Activated CD8-positive, alpha-beta memory T cell treated with anti-CD3 and anti-CD28 coated beads, Interleukin-2, amount 50 U/mL, for 1 hour (primary cell): ENCODE measurements at regions not wholly inside any gene's neighbourhood (a gene's known extent, or its start where the extent isn't known, plus 50 kb on each side); places are given as distances from the start of the nearest gene placed in this dataset.
"Not testable (repeated sequence)": the region's sequence is repeated elsewhere in the genome, so short reads cannot be mapped to it uniquely, and the experiment has no call there.

Experiments used
- DNase-seq: peaks from one replicate; pipeline ENCODE4 v3.0.0-alpha.2; 2020; ENCODE audit errors: extremely low read depth

DNA sequence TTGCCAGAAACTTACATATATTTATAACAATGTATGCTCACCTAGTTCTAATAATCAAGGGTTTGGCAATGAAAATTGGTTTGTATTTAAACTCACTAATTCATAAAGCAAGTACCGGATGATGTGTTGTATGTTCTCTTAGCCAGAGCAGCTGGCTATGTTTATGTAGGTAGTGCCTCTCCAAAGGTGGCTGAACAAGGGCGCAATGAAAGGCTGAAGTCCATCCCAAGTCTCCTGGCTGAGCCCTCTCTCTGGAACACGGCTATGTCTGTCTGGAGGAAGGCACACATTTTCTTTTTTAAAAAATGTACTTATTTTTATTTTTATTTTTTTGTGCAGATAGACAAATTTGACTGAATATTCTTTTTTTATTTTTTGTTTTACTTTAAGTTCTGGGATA is 141.2 kb upstream of the DAB2 start:
- DNase-seq, result no peak

DNA sequence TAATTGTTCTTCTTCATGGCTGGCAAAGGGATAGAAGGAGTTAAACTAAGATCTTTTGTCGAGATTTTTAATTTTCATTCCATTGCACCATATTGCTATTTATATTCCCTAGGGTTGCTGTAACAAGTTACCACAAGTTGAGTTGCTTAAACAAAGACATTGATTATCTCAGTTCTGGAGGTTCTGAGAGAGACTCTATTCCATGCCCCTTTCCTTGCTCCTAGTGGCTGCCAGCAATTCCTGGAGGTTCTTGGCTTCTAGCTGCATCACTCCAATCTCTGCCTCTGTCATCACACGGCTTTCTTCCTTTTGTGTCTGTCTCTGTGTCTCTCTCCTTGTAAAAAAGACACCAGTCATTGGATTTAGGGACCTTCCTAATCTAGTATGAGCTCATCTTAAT is 136.6 kb upstream of the DAB2 start:
- no peak for DNase-seq

DNA sequence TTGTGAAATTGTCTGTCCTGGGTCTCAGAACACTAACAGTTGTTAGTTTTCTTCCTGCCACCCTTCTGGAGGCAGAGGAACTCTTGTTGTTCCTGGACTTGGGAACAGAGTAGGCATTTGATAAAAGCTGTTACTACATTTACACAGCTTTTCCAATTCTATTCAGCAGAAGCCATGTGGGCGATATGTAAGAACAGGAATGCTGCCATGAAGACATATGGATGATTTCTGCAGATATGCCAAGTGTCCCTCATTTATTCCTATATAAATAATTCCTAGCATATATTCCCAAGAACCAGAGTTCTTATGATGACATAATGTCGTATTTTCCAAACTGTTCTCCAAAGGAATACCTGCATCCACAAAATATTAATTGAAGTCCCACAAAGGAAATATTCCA is 135.9 kb upstream of the DAB2 start:
- DNase-seq, result no peak

DNA sequence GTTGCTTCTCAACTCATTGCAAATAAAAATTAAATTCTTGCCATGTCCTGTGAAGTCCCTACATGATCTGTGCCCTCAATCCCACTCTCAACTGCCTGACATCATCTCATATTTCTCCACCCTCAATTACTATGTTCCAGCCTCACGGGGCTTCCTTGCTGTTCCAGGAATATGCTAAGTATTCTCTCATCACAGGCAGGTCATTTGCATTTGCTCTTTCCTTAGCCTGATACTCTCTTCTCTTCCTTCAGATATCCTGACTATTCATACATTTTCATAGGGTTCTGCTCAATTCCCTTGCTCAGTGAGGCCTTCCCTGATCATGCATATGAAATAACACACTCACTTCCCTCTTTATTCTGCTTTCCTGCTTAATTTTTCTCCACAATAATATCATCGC is 135.1 kb upstream of the DAB2 start:
- no peak for DNase-seq

DNA sequence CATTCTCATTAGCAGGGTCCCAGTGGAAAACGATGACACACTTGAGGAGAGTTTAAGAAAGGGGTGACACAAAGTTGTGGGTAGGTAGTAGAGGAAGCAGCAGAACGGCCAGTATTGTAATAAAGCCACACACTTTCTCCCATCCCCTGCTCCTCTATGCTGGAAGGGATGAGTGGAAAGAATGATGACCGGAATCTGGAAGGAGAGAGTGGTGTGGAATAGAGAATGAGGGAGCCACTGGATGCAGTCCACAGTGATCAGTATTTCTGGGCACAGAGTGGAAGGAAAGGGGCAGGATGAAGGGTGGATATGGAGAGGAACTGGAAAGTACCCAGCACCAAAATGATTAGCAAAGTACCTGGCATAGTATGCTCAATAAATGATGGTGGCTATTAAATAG is 133.8 kb upstream of the DAB2 start:
- no peak for DNase-seq

DNA sequence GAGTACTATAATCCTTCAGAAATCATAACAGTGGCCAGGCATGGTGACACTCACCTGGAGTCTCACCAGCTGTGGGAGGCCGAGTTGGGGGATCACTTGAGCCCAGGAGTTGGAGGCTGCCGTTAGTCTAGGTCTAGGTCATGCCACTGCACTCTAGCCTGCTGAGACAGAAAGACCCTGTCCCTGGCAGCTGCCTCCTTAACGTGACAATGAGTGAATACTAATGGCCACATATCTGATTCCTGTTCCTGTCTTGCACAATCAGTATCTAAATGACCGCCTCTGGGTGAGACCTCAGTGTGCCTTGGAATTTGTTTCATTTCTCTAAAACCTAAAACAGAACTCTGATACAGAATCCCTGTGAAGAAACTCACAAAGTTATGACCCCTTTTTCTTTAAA is 131.0 kb upstream of the DAB2 start:
- DNase-seq, result no peak

DNA sequence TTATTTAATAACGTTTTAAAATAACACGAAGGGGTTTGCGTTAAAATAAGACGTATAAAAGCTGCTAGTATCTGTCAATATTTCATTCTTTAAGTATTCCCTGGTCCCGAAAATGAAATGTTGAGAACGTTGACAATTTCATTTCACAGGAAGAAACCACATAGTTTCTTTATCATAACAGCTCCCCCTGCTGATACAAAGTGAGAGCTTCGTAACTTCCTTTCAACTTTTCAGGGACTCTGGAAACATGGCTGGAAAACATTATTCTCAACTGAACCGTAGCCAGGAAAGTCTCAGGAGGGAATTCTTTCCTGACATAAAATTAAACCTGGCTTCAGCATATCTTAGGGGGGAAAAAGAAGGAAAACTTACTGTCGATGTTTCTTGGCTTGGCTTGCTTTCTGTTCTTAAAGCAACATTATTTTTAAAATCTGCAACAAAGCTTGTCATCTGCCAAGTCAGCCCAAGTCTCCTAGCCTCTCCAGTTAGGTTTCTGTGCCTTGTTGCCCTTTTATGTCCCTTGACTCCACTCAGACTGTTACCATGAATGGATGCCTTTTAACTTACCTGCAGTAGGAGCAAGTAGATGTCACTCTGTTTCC is 122.9 kb upstream of the DAB2 start:
- DNase-seq, result no peak

DNA sequence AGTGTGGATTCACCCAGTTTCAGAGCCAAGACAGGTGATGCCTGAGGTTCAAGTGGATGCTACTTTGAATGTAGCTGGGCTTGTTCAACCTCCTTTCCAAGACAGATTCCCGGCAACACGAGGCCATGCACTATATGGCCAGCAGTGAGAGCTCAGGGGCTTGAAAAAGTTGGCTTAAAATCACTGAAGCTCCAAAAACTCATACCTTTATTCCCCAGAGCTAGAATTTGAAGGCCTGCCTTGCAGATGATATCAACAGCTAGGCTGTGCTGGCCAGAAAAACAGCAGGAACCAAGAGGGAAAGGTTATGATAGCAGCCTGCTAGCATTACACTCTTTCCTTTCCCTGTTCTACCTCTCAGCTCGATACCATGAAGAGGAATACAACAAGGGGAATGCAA is 120.2 kb upstream of the DAB2 start:
- DNase-seq, result no peak

DNA sequence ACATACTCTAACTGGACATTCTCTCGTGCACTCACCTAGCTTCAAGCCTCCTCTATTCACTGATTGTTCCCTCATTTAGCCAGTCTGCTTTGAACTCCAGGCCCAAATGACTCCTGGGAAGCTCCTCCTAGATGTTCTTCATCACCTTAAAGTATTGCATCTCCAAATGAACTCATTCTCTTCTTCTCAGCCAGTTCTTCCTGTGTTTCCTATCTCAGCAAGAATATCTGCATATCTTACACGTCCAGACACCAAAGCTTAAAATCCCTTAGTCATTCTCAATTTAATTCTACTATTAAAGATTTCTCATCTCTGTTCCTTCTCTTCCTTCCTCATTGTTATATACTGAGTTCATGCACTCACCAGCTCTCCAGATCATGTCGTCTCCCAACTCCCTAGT is 118.6 kb upstream of the DAB2 start:
- DNase-seq, result no peak

DNA sequence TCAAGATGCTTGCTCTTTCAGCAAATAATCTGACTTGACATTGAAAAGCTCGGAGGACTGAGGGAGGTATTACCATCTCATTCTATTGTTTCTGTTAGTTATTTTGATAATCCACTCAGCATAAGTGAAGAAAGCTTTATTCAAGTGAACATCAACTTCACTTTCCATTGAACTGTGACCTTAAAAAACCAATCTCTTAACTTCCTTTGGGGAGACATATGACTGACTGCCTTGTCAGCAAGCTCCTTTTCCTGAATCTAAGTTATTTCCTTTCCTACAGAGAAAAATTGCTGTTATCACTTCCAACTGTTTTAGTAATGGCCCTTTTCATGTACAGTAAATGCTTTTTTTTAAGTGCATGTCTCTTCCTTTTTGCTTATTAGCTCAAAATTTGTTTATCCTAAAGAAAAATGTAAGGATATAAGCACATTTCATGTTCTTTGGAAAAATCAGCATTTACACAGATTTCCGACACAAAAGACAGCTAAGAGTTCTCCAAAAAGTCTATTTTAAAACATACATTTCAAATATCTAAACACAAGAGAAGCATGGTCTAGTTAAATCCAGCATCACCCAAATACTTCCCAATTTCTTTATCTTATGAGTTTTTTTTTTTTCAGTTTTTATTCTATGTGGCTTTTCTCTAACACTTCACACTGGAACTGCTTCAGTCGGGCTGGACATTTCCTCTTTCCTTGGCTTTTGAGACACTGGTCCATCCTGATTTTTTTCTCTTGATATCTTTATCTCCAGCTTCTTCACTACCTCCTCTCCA is 117.9 kb upstream of the DAB2 start:
- DNase-seq, result no peak

DNA sequence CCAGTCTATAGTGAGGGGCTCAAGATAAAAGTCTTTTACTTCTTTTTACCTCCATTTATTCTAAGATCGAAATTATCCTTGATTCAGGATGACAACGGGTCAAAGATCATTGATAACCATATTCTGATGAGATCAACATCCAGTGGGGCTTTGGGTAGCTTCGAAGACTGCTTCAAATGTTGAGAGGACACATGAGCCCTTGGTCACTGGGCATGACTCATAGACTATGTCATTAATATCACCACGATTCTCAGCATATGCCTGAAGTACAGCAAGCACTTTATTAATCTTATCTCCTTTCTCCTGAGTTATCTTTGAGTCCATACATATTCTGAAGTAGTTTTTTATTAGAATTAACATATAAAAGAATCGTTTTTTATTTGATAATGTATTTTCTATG is 117.1 kb upstream of the DAB2 start:
- no peak for DNase-seq

DNA sequence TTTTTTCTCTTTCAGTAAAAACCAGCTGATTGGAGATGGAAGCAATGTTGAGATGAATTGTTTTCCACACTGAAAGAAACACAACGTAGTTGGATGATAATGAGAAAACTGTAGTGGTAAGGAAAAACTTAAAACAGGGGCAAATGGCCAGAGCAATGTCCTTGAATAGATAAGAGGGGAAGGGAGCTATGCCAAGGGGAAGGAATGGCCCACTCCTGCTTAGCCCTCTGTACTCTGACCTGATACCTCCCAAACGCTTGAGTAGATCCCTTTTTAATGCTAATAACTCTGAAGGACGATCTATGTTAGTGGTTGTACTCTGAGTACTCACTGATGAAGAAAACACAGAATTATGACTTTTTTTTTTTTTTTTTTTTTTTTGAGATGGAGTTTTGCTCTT is 114.7 kb upstream of the DAB2 start:
- no peak for DNase-seq

DNA sequence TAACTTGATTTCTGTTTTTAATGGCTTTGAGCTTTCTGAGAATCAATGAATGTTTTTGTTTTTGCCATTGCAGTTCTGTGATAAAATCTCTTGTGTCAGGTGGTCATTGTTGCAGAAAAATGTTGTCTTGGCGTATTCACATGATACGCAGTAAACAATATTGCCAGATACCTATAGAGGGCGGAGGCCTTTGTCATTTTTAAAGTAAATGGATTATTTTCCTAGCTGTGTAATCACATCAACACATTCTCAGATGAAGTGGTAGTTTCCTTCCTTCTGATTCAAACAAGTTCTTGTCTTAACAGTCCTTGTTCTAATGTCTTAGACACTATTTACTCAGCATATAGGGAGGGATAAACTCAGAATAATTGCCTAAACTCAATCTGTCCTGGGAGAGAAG is 109.9 kb upstream of the DAB2 start:
- no peak for DNase-seq

DNA sequence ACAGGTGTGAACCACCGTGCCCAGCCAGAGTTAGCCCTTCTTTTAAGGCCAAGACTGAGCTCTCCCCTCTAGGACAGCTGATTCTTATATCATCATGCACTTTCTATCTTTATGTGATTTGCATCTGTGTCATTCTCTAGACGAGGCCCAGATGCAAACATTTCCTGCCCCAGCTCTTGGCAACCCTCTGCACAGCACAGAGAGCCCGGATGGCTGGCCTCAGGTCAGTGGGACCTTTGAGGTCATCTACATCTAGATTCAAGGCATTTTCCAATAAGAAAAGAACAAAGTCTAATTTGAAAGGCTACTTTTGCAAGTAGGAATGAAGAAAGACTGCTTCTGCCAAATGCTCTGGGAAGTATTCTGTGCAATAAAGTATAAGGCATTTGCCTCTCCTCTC is 109.0 kb upstream of the DAB2 start:
- DNase-seq, result no peak

DNA sequence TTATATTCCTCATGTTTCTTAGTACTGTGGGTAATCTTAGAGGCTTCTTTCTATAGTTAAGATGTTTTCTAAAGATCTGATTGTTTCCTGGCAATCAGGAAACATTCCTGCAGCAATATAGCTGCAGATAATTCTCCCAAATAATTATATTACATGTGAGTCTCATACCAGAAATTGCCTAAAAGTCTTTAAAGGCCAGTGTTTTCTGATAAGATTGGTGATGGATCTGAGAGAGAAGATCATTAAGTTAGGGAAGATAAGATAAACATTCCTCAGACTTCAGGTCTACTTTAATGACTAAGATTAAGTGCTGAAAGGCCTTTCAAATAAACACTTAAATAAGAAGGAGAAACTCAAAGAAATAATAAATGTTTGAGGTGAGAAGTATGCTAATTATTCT is 107.7 kb upstream of the DAB2 start:
- no peak for DNase-seq

DNA sequence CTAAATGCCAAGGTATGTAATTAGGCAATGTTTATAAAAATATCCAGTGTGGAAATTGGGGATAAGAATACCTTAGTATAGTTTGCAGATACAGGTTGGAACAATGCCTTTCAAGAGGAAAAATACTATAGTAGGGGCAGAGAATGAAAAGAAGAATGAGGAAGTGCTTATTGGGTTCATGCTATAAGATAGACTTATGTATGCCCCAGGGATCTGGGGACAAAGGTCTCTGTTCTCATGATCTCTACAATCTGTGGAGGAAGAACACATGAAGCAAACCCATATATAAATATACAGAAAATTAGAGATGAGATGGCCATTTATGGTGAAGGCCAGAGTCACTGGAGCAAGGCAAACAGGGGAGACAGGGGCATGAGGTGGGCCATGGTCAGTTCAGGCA is 106.5 kb upstream of the DAB2 start:
- no peak for DNase-seq

DNA sequence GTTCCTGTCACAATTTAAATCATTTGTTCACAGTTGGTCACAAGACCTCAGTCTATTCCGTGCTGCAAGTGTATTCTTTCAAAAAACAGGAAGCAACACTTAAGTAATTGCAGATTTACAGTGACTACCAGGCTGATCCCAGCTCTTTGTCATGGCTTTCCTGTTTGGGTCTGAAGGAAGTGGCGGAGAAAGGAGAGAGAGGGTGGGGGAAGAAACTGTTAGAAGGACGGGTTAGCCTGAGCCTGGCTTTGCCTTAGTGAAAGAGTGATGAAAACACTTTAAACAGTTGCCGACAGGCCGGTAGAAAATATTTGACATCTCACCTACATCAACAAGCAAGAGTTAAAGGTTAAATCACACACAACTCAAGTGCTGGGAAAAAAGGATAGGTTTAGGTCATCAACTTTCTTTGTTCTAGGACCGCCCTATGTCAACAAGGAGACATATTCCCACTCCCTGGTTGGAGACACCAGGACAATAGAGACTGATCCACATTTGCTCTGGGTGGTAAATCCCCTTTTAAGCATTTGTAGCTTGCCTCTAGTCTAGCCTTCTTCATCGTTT is 102.2 kb upstream of the DAB2 start:
- DNase-seq, result no peak

DNA sequence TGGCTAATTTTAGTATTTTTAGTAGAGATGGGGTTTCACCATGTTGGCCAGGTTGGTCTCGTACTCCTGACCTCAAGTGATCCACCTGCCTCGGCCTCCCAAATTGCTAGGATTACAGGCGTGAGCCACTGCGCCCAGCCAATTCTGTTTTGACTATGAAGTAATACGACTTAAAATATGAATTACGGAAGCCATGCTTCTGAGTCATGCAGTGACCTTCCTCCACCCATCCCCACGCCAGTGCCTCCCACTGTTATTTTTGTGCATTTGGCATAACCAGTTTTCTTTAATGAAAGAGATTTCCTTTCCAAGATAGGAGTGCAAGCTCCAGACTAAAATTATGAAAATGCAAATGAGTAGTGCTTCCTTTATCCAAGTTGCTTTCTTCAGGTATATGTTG is 101.0 kb upstream of the DAB2 start:
- DNase-seq, result not testable (repeated sequence)

DNA sequence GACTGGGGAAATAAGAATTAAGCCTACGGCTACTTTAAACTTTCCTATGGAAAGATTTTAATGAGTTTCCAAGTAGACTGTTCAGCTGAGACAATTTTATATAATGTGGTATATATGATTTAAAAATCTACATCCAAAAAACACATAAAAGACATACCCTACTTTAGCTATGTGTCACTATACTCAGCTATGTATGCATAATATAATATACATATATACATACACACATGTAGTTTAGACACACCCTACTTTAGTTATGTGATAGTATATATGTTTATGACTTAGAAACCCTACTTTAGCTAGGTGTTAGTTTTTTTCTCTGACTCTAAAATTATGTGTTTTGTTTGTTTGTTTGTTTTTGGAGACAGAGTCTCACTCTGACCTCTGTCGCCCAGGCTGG is 100.5 kb upstream of the DAB2 start:
- DNase-seq, result no peak

DNA sequence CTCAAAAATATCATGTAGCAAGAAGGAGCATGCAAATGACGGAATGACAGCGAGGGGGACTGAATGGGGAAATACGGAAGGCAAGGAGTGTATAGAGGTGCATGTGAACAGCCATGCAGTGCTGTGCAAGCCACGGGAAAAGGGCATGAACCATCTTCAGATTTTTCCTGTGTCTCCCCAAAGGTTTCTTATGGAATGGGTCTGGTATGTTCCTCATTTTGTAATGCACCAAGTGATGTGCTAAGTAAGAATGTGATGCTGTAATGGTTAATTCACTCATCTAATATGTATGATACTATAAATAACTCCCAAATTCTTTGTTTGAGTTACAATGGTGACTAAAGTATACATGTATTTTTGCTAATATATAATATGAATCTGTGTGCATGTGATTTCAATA is 99.0 kb upstream of the DAB2 start:
- DNase-seq, result no peak

DNA sequence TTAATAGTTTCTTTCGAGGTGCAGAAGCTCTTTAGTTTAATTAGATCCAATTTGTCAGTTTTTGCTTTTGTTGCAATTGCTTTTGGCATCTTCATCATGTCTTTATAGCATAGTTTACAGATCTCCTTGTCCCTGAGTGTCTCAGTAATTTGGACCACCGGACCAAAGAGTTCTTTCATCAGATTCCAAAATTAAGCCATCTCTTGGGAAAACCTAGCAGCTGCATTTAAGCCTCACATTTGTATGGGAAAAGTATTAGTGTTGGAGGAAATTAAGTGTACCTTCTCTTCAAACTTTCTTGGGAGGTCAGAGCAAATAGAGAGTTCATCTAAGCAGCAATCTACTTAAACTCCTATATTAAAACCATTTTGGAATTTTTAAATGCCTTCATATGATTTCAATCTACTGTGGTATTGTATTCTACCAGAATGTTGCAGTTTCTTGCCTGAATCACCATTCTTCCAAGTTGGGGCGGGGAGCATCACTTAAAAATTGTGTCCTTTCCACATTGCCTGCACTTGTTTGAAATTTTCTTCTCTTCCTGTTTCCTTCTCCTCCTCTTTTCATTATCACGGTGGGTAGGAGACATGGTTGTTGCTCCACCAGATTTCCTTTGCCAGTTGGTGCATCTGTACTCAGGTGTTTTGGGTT is 97.3 kb upstream of the DAB2 start:
- no peak for DNase-seq

DNA sequence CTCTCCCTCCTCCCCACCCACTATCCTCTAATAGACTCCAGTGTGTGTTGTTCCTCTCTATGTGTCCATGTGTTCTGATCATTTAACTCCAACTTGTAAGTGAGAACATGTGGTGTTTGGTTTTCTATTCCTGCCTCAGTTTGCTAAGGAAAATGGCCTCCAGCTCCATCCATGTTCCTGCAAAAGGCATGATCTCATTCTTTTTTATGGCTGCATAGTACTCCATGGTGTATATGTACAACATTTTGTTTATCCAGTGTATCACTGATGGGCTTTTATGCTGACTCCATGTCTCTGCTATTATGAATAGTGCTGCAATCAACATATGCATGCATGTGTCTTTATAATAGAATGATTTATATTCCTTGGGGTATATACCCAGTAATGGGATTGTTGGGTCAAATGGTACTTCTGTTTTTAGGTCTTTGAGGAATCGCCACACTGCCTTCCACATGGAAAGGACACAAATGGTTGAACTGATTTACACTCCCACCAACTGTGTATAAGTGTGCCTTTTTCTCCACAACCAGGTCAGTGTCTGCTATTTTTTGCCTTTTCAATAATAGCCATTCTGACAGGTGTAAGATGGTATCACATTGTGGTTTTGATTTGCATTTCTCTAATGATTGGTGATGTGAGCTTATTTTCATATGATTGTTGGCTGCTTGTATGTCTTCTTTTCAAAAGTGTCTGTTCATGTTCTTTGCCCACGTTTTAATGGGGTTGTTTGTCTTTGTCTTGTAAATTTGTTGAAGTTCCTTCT is 96.5 kb upstream of the DAB2 start:
- no peak for DNase-seq

DNA sequence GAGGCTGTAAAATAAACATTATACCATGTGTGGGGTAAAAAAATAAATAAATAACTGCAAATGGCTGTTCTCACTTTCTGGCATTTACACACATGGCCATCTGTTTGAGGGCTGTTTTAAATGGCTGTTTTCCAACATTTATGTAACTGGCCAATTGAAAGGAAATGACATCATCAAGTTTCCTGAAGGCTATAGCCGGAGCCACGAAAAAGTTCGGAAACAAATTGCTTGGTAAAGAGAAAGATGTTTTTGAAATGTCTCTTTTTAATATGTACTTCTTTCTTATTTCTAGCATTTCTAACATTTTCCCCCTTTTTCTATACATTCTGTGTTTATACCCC is 95.4 kb upstream of the DAB2 start:
- no peak for DNase-seq
